NCI-H146 (cell line): ENCODE measurements at regions not wholly inside any gene's neighbourhood (a gene's known extent, or its start where the extent isn't known, plus 50 kb on each side); places are given as distances from the start of the nearest gene placed in this dataset.

ENCODE experiments used
- DNase-seq: peaks from one replicate; lab custom pipeline; 2025; lab: John Stamatoyannopoulos, UW

DNA sequence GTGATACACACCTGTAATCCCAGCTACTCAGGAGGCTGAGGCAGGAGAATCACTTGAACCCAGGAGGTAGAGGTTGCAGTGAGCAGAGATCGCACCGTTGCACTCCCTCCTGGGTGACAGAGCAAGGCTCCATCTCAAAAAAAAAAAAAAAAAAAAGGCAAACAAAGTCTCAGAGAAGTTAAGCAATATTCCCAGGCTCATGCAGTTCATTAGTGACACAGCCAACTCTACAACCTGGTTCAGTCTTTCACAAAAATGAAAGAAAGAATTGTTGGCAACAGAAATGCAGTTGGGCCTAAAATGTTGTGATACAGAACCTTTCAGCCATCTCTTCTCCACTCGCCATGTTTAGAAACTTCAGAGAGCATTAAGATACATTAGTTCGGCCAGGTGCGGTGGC lies 242.1 kb downstream of the LTN1 start:
- no peak for DNase-seq

DNA sequence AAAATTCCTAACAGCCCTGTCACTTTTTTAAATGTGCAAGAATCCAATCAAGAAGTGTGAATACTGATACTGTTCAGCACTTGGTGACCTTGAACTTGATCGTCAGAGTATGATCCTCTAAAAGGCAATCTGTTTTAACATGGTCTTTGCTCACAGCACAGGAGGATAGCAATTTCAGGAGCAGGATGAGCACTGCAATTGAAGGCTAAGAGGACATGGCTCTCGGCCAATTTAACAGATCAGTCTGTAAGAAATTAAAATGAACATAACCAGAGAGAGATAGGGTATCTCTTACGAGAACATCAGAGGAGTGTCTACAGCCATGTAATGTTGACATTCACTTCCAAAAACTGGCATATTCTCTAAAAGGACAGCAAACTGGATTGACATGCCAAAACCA lies 243.1 kb downstream of the LTN1 start:
- DNase-seq, result no peak

DNA sequence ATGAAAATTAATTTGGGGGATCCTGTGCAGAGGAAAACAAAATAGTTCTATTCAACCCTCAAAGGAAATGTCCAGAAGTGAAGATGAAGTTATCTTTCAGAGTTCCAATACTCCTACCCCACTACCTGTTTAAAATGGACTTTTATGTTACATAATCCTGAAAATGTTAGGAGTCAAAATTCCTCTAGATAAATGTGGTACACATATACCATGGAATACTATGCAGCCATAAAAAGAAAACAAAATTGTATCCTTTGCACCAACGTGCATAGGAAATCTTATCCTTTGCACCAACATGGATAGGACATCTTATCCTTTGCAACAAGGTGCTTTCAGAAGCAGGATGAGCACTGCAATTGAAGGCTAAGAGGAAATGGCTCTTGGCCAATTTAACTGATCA lies 245.2 kb downstream of the LTN1 start:
- DNase-seq, result no peak

DNA sequence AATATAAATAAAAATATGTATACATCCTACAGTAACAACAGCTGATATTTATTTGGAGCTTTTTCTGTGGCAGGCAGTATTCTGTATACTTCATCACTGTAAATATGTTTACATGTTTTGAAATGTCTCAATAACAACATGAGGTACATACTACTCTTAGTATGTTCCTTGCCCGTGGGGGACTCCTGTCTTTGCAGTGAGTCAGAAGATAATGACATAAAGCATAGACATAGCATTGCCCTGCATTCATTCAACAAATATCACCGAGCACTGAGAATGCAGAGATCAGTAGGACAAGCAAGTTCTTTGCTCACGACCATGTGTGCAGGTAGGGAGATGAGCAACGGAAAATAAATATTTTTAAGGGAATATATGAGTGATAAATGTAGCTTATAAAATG lies 246.5 kb downstream of the LTN1 start:
- no peak for DNase-seq

DNA sequence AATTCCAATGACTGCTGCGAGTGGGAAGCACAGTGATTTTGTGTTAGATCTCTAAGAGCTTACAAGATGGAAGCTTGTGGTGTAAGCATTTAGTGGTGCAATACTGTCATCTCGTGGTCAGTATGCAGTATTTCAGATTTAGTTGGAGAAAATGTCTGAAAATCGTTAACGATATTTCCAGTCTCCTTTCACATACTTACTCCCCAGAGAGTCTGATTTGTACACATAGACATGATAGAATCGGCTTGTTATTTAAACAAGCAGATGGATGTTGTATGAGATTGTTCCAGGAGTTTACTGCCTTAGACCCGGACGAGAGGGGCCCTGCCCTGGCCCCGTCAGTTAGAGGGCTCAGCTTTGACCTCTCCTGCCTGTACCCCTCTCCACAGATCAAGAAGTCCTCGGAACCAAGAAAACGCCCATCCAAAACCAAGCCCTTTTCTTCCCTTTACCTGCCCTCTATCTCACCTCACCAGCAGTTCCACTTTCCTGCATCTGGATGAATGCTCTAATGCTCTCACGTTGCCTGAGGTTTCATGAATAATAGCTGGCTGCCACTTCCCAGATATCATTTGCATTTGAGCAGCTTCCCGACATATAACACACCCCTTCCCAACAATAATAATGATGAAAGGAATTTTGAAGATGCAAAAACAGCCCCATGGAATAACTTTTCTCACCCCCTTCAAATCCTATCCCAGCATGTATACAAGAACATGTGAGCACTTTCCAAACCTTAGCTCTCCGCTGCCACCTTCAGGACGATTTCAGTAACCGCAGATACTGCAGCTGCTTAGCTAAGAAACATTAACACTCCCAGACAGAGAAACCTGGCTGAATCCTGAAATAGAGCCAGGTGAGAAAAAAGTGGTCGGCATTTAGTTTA lies 247.3 kb downstream of the LTN1 start:
- peak; percentile 49 for DNase-seq

DNA sequence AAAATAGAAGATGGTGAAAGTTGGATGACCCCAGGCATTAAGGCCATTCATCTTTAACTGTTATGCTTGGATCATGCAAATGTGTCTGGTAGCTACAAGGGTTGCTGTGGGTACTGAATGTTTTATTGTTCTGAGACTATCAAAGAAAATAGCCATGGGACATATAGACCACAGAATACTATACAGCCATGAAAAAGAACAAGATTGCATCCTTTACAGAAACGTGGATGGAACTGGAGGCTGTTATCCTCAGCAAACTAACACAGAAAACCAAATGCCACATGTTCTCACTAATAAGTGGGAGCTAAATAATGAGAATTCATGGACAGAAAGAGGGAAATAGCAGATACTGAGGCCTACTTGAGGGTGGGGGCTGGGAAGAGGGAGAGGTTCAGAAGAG lies 249.0 kb downstream of the LTN1 start:
- DNase-seq, result no peak

DNA sequence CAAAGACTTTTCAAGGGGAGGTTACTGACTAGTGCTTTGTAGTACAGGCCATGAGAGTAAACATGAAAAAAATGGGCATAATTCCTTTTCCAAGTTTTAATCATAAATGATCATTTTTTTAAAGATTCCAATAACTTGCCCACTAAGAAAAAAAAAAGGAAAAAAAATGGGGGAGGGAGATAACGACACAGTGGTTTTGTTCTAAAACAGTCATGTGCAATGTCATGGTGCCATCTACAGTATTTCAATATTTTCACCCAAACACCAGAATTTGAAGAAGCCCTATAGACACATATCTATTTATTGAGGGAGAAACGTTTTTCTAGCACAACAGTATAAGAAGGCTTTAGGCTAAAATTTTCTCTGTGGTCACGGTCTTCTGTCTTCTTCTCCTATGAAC lies 250.2 kb downstream of the LTN1 start:
- no peak for DNase-seq

DNA sequence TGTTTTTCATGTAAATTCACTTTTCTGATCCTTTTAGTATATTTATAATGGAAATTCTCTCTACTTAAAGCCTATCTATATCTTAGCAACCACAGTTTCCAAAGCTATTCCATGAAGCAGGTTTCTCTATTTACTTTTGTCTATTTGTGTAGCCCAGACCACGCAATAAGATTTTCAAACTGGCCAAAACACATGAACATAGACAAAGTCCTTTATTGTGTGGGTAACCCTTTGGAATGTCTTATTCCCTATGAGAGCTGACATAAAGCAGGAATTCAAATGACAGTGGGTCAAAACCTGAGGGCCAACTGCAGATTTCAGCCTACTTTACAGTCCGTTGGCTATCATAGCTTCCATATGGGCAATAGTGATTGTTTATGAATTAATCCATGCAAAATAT lies 252.6 kb downstream of the LTN1 start:
- no peak for DNase-seq

DNA sequence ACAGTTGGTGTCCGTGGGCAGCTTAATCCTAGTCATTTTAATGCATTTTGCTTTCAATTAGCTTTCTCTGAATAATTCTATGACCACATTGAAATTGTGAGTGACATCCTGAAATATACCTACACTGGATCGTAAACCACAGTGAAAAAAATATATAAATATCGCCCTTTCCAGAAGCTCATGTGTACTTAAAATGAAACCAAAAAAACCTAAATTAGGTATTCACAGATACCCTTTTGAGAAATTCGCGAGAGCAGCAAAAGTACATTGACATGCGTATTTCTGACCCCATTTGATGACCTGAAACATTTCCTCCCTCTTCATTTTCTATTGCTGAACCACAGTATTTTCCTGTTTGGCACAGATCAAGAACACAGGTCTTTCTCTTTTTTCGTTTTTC lies 253.8 kb downstream of the LTN1 start:
- no peak for DNase-seq

DNA sequence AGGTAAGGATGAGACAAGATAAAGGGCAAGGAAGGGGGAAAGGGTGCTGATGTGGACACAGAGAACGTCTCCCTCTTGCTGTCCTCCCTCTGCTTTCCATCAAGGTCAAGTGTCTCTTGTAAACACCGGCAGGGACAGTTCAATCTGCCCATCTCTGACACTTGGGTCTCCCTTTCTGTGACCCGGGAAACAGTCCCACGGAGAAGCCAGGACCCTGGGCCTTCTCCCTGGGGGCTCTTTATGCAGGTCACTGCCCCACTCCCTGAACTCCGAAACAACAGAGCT lies 254.3 kb downstream of the LTN1 start:
- no peak for DNase-seq

DNA sequence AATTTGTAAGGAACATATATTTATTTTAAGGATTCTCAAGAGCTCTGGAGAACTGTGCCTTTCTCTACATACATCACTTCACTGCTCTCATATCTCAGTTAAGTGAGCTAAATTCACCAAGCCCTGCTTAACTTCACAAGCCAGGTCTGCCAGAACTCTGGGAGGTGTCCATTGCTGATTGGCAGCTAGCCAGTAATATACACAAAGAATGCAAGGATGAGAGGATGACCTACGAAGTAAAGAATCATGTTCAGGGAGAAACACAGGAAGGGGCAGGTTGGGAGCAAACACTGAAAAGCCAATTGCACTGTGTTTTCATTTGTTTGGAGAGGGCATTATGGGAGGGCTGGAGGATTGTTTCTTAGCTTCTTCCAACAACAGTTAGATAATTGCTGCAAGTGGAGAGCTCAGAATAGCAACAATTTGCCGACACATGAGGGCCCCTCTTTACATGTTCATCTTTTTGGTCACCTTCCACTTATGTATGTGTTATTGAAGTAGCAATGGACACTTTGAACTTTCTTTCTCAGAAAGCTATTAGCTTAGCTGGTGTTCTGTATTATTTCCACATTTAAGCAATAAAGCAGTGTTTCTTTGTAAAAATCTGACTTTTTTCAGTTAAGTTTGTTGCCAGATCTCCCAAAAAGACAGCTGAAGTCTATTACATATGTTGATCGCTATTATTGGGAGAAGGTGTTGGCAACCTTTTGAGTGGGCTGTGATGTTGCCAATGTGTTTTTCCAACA lies 254.8 kb downstream of the LTN1 start:
- DNase-seq, result no peak

DNA sequence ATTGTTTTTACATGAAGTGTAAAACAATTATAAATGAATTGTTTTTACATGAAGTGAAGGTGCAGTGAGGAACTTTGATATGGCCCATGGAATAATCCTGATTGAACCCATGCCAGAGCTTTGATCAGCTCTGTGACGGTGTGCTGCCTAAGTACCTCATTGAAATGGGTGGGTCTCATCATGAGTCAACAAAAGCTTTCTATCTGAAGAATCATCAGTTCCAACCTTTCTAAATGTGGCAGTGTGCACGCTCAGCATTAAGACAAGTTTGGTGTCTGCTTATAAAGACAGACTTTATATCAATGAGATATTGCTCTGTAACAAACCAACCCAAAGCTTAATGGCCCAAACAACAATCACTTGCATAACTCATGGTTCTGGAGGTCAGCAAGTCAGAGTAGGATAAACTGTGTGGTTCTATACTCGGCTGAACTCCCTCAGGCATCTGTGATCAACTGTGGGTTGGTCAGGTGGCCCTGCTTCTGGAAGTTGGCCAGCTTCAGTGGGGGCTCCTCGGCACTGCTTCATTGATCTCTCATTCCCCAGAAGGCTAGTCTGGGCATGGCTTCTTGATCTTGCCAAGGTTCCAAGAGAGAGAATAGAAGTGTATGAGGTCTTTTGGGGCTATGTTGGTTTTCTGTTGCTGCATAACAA lies 258.0 kb downstream of the LTN1 start:
- DNase-seq, result no peak

DNA sequence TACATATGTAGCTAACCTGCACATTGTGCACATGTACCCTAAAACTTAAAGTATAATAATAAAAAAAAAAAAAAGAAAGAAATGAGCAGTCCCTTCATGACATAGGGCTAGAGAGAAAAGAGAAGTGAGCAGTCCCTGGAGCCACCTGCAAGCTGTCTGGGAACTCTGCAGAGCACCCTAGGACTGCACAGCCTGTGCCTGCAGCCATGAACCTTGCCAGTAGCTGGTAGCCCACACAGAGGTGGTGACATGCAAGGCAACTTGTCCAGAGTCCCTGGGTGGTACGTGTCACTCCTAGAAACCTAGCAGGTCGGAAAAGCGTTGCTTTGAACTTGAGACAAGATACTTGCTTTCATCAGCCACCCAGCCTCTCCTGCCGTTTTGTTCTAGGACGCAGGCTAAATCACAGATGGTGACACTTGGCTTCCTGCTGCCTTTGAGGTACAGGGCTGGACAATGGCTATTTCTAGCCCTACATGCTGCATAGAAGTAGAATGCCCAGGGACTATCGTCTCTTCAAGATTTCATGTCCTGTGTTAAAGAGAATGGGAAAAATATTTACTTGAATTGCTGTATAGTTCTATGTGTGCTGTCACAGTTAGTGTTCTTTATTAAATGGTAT lies 260.9 kb downstream of the LTN1 start:
- DNase-seq, result no peak

DNA sequence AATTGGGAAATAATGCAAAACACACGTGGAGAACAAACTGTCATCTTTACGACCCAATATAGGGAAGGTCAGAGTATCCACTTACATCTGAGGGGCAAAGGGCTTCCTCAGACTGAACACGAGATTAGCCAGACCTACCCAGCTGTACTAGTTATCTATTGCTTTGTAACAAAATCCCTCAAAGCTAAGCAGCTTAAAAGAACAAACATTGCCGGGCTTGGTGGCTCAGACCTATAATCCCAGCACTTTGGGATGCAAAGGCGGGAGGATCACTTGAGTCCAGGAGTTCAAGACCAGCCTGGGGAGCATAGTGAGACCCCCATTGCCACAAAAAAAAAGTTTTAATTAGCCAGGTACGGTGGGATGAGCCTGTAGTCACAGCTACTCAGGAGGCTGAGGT lies 262.8 kb downstream of the LTN1 start:
- no peak for DNase-seq

DNA sequence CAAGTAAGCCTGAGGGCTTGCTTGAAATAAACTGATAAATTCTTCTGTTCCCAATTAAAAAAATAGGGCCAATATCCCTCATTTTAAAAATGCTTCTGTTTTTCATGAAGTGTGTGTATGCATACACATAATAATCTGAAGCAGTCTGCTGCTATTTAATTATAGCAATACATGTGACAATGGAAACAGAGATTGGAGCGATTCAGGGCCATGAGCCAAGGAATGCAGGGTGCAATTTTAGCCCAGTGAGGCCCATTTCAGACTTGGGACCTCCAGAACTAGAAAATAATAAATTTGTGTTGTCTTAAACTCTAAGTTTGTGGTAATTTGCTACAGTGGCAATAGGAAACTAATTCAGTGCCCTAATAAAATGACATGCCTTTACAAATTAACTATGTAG lies 264.9 kb downstream of the LTN1 start:
- no peak for DNase-seq

DNA sequence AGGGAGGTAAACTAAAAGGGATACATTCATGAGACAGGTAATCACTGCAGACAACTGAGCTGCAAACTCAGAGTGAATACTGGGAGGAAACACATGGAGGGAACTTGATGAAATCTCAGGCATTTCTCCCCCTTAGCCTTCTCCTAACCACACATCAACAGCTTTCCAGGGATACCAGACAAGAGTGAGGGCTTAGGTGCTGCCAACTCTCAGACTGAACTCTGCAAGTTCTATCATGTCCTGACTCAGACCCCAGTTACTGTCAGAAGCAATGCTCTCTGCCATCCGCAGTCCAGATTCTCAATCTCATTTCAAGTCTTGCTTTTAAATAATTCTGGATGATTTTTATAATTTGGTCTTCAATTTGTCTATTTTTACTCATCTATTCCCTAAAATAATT lies 267.3 kb downstream of the LTN1 start:
- no peak for DNase-seq

DNA sequence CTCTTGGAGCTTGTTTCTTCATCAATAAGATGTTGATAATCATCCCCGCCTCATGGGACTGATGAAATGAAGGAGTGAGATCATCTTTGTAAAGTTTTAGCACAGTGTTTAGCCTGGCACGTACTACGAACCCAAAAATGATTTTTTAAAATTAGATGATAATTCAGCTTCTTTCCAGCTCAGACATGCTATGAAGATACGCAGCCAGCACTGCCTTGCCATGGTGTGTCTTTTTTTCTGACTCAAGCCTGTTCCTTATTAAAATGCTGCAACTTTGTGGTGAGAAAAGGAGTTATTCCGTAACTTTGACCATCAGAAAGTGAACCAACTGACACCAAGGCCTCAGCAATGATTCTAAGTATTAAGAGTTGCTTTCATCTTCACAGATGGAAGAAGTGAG lies 269.0 kb downstream of the LTN1 start:
- no peak for DNase-seq

DNA sequence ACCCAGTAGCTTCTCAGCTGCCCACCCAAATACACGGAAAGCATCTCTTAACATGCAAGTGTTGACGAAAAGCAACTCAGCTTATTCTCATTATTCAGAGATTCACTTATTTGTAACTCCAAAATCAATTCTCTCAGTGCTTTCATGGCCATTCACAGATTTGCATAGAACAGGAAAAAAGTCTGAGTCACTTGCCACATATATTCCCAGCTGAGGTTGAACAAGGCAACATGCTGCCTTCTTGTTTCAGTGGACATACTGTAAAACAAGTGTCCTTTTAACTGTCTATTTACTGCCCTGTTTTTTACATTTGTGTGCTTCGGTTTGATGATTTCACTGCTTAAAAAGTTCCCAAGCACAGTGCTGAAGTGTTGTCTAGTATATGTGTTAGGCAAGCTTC lies 273.0 kb downstream of the LTN1 start:
- DNase-seq, result no peak

DNA sequence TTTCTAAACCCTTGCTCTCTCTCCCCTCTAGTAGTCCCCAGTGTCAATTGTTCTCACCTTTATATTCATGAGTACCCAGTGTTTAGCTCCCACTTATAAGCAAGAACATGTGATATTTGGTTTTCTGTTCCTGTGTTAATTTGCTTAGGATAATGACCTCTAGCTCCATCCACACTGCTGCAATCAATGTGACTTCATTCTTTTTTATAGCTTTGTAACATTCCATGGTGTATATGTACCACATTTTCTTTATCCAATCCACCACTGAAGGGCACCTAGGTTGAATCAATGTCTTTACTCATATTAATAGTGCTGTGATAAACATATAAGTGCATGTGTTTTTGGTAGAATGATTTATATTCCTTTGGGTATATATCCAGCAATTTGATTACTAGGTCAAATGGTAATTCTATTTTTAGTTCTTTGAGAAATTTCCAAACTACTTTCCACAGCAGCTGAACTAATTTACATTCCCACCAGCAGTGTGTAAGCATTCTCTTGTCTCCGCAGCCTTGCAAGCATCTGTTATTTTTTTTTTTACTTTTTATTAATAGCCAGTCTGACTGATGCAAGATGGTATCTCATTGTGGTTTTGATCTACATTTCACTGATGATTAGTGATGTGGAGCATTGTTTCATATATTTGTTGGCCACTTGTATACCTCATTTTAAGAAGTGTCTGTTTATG lies 277.8 kb downstream of the LTN1 start:
- DNase-seq, result no peak

DNA sequence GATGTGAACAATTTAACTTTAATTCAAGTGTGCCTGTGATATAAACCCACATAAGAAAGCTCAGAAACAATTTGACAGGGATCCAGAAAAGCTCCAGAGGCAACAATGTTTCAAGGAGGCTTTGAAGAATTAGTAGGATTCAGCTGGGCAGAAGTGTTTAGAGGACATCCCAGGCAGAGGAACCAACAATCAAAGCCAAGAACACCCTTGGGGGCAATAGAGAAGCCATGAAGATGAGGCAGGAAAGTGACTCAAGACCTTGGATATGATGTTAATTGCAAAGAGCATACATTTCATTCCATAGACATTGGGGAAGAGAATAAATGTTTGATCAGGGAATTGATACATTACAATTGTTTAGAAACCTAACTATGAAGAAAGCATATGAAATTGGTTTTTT lies 280.3 kb downstream of the LTN1 start:
- DNase-seq, result no peak

DNA sequence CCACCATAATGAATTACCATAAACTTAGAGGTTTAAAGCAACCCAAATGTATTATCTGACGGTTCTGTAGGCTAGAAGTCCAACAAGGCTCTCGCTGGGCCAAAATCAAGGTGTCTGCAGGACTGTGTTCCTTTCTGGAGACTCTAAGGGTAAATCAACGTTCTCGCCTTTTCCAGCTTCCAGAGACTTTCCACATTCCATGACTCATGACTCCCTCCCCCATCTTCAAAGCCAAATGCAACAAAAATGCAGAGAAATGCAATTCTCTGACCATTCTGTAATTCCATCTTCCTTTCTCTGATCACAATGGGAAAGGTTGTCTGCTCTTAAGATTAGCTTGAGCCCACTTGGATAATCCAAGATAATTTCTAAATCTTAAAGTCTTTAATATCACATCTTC lies 287.1 kb downstream of the LTN1 start:
- no peak for DNase-seq

DNA sequence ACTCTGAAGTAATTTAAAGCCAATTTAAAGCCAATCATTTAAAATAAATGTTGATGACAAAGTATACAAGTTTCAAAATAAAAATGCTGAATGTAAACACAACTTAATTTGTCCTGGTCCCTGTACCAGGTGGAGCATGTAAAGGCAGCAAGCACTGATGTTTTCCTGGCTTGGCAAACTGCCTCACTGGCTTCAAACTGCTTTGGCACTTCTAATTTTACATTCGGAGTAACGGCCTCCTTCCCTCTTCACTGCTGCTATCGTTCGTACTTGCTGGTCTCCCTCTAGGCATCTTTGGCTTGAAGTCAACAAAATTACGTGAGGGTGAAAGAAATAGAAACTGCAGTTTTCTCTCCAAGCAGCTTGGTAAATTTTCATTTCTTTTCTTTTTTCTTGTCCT lies 287.9 kb downstream of the LTN1 start:
- DNase-seq, result no peak
